HUES64 (cell line): ENCODE measurements at regions not wholly inside any gene's neighbourhood (a gene's known extent, or its start where the extent isn't known, plus 50 kb on each side); places are given as distances from the start of the nearest gene placed in this dataset.
"Not testable (repeated sequence)": the region's sequence is repeated elsewhere in the genome, so short reads cannot be mapped to it uniquely, and the experiment has no call there.

Experiments used
- H3K27ac ChIP-seq: 2 replicates; pipeline ENCODE4 v1.7.0; 2013; ENCODE audit warnings: low read depth, low read length, inconsistent platforms
- H3K27me3 ChIP-seq: 2 replicates; pipeline ENCODE4 v1.6.1; 2013; ENCODE audit warnings: mild to moderate bottlenecking, low read length; ENCODE audit not compliant: insufficient read depth
- H3K36me3 ChIP-seq: 2 replicates; pipeline ENCODE4 v1.6.1; 2013; ENCODE audit warnings: mild to moderate bottlenecking, low read length; ENCODE audit not compliant: insufficient read depth
- H3K4me1 ChIP-seq: 2 replicates; pipeline ENCODE4 v1.6.1; 2013; ENCODE audit warnings: mild to moderate bottlenecking, low read length, moderate library complexity; ENCODE audit not compliant: insufficient read depth
- H3K4me3 ChIP-seq: 2 replicates; pipeline ENCODE4 v1.5.1; 2013; ENCODE audit warnings: mild to moderate bottlenecking, low read length, moderate library complexity
- H3K9ac ChIP-seq: 2 replicates; pipeline ENCODE4 v1.6.1; 2013; ENCODE audit warnings: mild to moderate bottlenecking, low read depth, low read length
- H3K9me3 ChIP-seq: 2 replicates; pipeline ENCODE4 v1.6.1; 2013; ENCODE audit warnings: low read depth, low read length; ENCODE audit not compliant: insufficient read depth
- WGBS: fragments of 150-250, 120-280 bp; methylation state at CpG from one replicate; pipeline ENCODE4 v1.1.7; 2013; ENCODE audit warnings: missing lambda C conversion rate; 5-methylcytosine and 5-hydroxymethylcytosine counted together

DNA sequence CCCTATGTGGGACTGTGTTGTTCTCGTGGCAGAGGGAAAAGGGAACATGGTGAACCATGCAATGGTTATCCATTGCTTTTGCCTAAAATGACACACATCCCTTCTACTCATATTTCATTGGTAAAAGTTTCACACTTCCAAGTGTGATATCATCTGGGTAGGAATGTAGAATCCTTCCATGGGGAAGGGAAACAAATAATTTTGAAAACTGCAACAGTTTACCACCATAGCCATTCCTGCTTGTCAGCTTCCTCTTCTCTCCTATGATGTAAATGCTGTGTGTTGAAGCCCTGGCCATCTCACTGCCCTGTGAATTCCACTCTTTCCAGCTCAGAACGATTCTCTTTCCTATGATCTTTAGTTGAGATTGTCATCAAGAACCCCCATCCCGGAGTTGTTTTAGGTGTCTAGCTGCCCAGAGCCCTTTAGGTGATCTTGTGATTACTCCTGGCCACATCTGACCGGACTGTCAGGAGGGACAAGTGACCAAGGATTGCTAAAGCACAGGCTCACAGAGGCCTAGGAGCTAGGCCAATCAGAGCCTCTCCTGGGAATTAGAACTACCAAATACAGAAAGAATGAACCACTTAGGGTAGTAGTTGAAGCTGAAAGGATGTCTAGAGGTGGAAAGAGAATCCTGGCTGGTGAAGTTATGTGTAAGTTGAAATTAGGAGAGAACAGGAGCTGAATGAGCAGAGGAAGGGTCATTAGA, 84.6 kb downstream of the VCPKMT start:
- Histone ChIP-seq H3K36me3 (no peaks in the 10 kb centered on the region), H3K9me3 (no peaks in the 10 kb centered on the region), H3K4me1 (no peaks in the 10 kb centered on the region), H3K4me3 (no peak overlapping the region), H3K27me3 (no peaks in the 10 kb centered on the region), H3K9ac (no peak overlapping the region), H3K27ac (no peak overlapping the region)
- 86% methylated on average over 3 of the region's 4 CpGs for WGBS

DNA sequence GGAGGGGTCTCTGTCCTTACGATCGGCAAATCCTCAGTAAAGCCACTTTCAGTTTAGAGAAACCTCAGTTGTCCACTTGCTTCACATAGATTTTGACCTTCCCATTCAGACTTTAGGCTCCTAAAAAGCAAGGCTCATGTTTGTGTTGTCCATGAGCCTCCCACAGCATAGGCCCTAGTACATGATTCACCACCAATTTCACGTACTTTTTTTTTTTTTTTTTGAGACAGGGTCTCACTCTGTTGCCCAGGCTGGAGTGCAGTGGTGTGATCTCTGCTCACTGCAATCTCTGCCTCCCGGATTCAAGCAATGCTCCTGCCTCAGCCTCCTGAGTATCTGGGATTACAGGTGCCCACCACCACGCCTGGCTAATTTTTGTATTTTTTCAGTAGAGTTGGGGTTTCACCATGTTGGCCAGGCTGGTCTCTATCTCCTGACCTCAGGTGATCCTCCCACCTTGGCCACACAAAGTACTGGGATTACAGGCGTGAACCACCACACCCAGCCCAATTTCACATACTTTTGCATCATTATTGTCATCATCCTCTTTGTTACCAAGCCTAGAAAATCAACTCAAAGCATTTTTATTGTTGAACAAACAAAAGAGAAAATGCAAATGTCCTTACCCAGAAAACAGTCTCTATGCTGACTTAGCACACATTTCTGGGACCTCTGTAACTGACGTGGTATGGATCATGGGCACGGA, 83.8 kb downstream of the VCPKMT start:
- not testable (repeated sequence) for H3K36me3 ChIP-seq, H3K9ac ChIP-seq, H3K4me3 ChIP-seq, H3K4me1 ChIP-seq, H3K27ac ChIP-seq, H3K9me3 ChIP-seq, H3K27me3 ChIP-seq
- 95% methylated on average over 8 of the region's 8 CpGs for WGBS

DNA sequence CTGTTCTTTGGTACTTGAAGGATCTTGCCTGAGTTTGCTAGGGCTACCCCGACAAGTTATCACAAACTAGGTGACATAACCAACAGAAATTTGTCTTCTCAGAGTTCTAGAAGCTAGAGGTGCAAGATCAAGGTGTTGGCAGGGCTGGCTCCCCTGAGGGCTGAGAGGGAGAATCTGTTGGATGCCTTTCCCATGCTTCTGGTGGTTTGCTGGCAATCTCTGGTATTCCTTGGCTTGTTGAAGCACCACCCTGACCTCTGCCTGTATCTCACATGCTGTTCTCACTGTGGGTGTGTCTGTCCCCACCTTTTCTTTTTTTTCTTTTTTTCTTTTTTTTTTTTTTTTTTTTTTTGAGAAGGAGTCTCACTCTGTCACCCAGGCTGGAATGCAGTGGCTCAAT, 81.2 kb downstream of the VCPKMT start:
- no peak overlapping the region for H3K27ac ChIP-seq
- no peaks in the 10 kb centered on the region for H3K27me3 ChIP-seq
- 88% methylated on average over 1 of the region's 1 CpG for WGBS
- no peak overlapping the region for H3K4me3 ChIP-seq
- H3K9me3 ChIP-seq = no peaks in the 10 kb centered on the region
- H3K9ac ChIP-seq = no peak overlapping the region
- H3K36me3 ChIP-seq = no peaks in the 10 kb centered on the region
- H3K4me1 ChIP-seq = no peaks in the 10 kb centered on the region

DNA sequence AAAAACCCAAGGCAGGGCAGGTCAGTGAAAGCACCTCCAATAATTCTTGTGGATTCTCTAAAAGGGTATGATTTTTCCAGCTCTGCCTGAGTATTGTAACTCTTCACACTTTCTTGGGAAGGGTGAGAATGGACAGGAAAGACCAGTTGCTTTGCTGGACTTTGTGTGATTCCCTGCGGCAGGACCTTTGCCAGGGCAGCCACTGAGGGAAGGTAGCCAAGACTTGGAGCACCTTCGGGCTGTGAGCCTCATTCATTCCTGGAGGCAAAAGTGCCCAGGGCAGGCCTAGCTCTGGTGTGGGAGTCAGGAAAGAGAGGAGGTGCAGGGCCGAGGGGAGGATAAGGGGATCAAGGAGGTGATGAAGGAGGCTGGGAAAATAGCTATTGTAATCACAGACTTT, 80.2 kb downstream of the VCPKMT start:
- H3K9me3 ChIP-seq = no peaks in the 10 kb centered on the region
- H3K27ac ChIP-seq = no peak overlapping the region
- whole genome bisulfite sequencing = 89% methylated on average over 3 of the region's 3 CpGs
- no peaks in the 10 kb centered on the region for H3K27me3 ChIP-seq
- no peak overlapping the region for H3K4me3 ChIP-seq
- no peaks in the 10 kb centered on the region for H3K4me1 ChIP-seq
- H3K36me3 ChIP-seq = no peaks in the 10 kb centered on the region
- H3K9ac ChIP-seq = no peak overlapping the region

DNA sequence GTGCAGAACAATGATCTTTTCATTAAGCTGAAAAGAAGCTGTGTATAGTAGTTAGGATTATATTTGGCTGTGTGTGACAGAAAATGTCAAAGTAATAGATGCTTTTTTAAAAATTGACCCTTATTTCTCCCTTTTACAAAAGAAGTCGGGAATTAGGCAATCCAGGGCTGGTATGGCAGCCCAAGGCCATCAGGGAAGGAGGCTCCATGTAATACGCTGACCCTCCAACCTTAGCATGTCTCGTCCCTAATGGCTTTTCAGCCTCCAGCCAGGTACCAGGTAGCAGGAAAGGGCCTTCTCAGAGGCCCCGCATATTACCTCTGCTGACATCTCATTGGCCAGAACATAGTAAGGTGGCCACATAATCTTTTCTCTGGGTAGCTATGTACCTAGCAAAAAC, 79.7 kb downstream of the VCPKMT start:
- no peaks in the 10 kb centered on the region for H3K36me3 ChIP-seq
- H3K4me1 ChIP-seq = no peaks in the 10 kb centered on the region

DNA sequence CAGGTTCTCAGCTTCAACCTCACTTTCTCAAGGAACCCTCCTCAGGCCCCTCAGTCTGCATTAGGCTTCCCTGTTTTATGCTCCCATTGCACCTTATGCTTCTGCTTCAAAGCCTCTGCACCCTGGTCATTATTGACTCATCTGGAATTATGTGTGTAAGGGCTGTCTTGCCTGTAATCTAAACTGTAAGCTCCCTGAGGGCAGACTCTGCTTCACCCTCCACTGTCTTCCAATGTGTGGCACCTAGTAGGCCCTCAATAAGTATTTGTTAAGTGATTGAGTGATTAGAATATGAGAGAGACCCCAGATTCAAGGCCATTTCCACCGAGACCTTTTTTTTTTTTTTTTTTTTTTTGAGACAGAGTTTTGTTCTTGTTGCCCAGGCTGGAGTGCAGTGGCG, 79.1 kb downstream of the VCPKMT start:
- WGBS = 86% methylated on average over 2 of the region's 2 CpGs
- H3K9me3 ChIP-seq = no peaks in the 10 kb centered on the region
- H3K27me3 ChIP-seq = no peaks in the 10 kb centered on the region
- no peaks in the 10 kb centered on the region for H3K36me3 ChIP-seq
- H3K4me1 ChIP-seq = no peaks in the 10 kb centered on the region
- H3K9ac ChIP-seq = no peak overlapping the region
- H3K4me3 ChIP-seq = no peak overlapping the region
- no peak overlapping the region for H3K27ac ChIP-seq

More for the DNA sequence above, 79.7 kb downstream of the VCPKMT start:
- H3K9me3 ChIP-seq = no peaks in the 10 kb centered on the region
- H3K27ac ChIP-seq = no peak overlapping the region
- H3K4me3 ChIP-seq = no peak overlapping the region
- WGBS = 95% methylated on average over 4 of the region's 4 CpGs
- no peak overlapping the region for H3K9ac ChIP-seq
- no peaks in the 10 kb centered on the region for H3K27me3 ChIP-seq

DNA sequence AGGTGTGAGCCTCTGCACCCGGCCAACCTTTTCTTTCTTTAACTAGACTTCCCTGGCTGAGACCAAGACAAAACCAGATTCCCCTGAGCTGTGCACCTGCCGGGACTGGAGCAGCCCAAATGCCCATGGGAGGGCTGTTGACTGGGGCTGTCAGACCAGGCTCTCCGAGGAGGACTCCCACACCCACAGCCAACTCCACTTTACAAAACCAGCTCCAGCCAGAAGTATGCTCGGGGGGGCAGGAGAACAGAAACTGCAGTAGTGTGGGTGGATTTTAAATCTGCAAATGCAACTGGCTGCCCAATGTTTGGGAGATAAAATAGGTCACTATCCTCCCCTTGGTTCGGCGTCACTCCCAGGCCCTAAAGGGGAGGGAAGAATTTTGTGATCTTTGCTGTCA, 78.5 kb downstream of the VCPKMT start:
- Histone ChIP-seq H3K27ac (no peak overlapping the region), H3K27me3 (no peaks in the 10 kb centered on the region), H3K36me3 (no peaks in the 10 kb centered on the region), H3K4me3 (no peak overlapping the region), H3K4me1 (no peaks in the 10 kb centered on the region), H3K9me3 (no peaks in the 10 kb centered on the region), H3K9ac (no peak overlapping the region)
- 91% methylated on average over 6 of the region's 6 CpGs for WGBS

DNA sequence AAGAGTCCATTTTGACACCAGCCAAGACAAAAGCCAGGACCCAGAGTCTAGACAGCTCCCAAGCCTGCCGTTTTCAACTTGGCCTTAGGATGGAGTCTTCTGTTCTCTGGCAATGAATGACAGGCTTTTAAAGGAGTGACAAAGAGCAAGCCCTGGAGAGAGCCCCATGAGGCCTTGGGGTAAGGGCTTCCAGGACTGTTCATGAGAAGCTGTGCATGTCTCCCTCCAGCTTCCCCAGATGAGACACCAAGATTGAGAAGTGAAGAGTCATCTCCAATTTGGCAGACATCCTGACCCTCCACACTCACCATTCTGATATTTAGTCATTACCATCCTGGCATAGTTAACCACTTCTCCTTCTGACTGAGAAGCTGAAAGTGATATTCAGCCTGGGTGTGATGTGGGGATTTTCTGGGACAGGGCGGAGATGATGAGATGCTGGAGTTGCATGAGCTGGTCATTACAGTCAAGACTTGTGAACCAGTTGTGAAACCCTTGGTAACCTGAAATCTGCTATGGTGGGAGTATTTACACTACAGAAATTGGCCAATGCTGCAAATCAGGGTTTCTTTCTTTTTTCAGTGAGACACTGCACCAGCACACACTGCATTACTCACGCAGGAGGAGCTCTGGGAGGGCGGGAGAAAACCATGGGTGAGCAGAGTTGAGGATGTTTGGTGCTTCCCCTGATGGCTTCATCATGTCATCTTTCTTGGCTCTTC, 77.8 kb downstream of the VCPKMT start:
- WGBS = 95% methylated on average over 4 of the region's 4 CpGs
- H3K9me3 ChIP-seq = no peaks in the 10 kb centered on the region
- no peak overlapping the region for H3K4me3 ChIP-seq
- H3K36me3 ChIP-seq = no peaks in the 10 kb centered on the region
- no peak overlapping the region for H3K9ac ChIP-seq
- H3K4me1 ChIP-seq = no peaks in the 10 kb centered on the region
- no peak overlapping the region for H3K27ac ChIP-seq
- no peaks in the 10 kb centered on the region for H3K27me3 ChIP-seq

DNA sequence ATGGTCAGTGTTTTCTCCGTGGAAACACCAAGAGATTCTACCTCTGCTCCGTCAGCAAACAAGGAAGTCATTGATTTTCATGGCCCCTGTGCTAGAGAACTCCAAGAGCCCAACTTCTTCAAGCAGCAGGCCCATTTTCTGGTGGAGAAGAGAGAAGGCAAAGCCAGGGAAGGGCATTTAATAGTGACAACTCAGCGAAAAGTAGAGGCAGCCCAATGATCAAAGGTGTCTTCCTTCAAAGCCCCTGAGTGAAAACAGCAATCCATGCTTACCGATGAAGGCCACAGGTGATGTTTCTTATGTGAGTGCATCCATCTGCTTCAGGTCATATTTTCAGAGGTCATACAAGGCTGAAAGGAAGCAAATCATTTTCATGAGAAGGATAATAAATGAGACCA, 77.3 kb downstream of the VCPKMT start:
- H3K9me3 ChIP-seq = no peaks in the 10 kb centered on the region
- H3K9ac ChIP-seq = no peak overlapping the region
- no peak overlapping the region for H3K4me3 ChIP-seq
- no peaks in the 10 kb centered on the region for H3K27me3 ChIP-seq
- H3K4me1 ChIP-seq = no peaks in the 10 kb centered on the region
- no peak overlapping the region for H3K27ac ChIP-seq
- H3K36me3 ChIP-seq = no peaks in the 10 kb centered on the region
- WGBS = 91% methylated on average over 4 of the region's 4 CpGs

DNA sequence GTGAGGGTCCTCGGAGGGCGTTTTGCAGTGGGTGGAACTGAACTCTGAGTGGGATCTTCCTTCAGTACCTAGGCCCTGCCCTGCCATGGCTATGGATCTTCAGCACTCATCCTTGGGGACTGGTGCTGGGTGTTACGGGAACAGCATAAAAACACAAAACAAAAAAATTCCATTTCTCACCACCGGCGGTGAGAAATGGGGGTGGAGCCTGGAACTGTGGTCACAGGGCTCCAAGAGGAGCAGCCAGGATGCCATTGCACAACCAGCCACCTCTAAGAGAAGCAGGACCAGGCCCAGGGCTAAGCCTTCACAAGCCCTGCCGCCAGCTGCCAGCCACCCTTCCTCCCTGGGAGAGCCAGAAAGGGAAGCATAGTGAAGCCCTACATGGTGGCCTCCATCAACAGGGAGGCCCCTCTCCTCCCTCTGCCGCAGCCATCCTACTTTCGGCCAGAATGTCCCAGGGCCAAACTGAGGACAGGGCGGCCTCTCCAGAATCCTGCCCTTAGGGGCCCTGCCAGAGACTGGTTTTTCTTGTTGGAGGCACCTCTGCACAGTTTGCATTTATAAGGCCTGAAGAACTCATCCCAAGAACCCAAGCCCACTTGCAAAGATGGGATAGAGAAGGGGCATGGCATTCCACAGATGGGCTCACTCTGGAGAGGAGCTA, 76.5 kb downstream of the VCPKMT start:
- H3K9ac ChIP-seq = no peak overlapping the region
- H3K4me1 ChIP-seq = no peaks in the 10 kb centered on the region
- H3K4me3 ChIP-seq = no peak overlapping the region
- no peaks in the 10 kb centered on the region for H3K27me3 ChIP-seq
- H3K27ac ChIP-seq = no peak overlapping the region
- 94% methylated on average over 9 of the region's 9 CpGs for WGBS
- no peaks in the 10 kb centered on the region for H3K36me3 ChIP-seq
- no peaks in the 10 kb centered on the region for H3K9me3 ChIP-seq

DNA sequence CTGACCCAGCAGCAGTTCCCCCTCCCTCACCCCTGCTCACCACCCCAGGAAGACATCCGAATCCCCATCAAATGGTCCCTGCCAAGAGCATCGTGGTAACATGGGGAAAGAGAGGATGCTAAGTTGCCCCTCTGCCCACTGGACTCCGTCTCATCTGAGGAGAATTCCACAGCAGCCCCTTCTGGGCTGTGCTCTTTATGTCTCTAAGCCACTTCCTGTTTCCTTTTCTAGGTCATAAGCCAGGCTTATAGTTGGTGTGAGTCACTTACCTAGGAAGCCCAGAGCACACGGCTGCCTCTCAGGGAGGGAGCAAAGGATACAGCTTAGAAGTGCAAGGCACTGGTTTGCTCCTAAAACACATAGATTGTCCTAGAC, 76.0 kb downstream of the VCPKMT start:
- Histone ChIP-seq H3K9me3 (no peaks in the 10 kb centered on the region), H3K4me1 (no peaks in the 10 kb centered on the region), H3K36me3 (no peaks in the 10 kb centered on the region), H3K27me3 (no peaks in the 10 kb centered on the region), H3K9ac (no peak overlapping the region), H3K4me3 (no peak overlapping the region), H3K27ac (no peak overlapping the region)
- WGBS = 83% methylated on average over 3 of the region's 4 CpGs
